ENCODE measurements at regions not wholly inside any gene's neighbourhood (a gene's known extent, or its start where the extent isn't known, plus 50 kb on each side); places are given as distances from the start of the nearest gene placed in this dataset.

DNA sequence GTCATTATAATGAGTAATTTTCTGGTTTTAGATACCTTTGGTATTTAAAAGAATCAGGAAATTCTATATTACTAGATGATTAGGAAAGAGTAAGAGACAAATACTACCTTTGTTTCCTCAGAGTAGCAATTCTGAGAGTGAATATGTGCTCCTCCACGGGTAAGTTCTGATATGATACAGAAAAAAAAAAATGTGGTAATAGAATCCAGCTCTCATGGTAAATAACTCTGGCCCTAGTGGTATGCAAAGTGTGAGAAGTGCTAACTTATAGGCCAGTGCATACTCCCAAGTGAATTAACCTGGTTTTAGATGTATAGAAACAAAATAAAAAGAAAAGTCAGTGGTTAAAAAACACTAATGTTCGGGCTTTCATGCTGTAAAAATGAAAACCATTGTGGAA, 512.6 kb upstream of the SEMA3D start:
- H4K20me1 ChIP-seq (ENCODE audit: insufficient read depth, low read length), result no peaks in the 10 kb centered on the region
- H3K79me2 ChIP-seq (ENCODE audit: insufficient read depth, low read length), result no peaks in the 10 kb centered on the region
- TF ChIP-seq, protein P1, sequence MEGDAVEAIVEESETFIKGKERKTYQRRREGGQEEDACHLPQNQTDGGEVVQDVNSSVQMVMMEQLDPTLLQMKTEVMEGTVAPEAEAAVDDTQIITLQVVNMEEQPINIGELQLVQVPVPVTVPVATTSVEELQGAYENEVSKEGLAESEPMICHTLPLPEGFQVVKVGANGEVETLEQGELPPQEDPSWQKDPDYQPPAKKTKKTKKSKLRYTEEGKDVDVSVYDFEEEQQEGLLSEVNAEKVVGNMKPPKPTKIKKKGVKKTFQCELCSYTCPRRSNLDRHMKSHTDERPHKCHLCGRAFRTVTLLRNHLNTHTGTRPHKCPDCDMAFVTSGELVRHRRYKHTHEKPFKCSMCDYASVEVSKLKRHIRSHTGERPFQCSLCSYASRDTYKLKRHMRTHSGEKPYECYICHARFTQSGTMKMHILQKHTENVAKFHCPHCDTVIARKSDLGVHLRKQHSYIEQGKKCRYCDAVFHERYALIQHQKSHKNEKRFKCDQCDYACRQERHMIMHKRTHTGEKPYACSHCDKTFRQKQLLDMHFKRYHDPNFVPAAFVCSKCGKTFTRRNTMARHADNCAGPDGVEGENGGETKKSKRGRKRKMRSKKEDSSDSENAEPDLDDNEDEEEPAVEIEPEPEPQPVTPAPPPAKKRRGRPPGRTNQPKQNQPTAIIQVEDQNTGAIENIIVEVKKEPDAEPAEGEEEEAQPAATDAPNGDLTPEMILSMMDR (IDR thresholded peaks at IDR 0.05), result no peak
- H3K4me3 Mint-ChIP-seq, result no peak overlapping the region
- H3K4me1 ChIP-seq (ENCODE audit: control insufficient read depth in 1 of 2, insufficient read depth in 2 of 2, low read length in 2 of 2), result no peaks in the 10 kb centered on the region
- H3K9ac ChIP-seq (ENCODE audit: insufficient read depth, low read length, poor library complexity, severe bottlenecking), result no peak overlapping the region
- H3K27me3 ChIP-seq (ENCODE audit: control insufficient read depth in 2 of 2, insufficient read depth in 2 of 2, low read length in 2 of 2), result no peaks in the 10 kb centered on the region
- no peaks in the 10 kb centered on the region for H3K4me1 Mint-ChIP-seq
- H3K27me3 Mint-ChIP-seq (ENCODE audit: low read depth in 3 of 3), result peaks cover 0 to 1% (median 0%) of the 10 kb centered on the region in 3 donors
- H3K27ac Mint-ChIP-seq, result no peak overlapping the region
- H3K36me3 ChIP-seq (replicated peaks in 1 of 2; ENCODE audit: control insufficient read depth in 1 of 2, insufficient read depth in 2 of 2, low read length in 2 of 2), result no peaks in the 10 kb centered on the region
- intact Hi-C loops (cut with micrococcal nuclease), result no loop called here
- DNase-seq, result no peak
- no peak overlapping the region for H3K27ac ChIP-seq (ENCODE audit: low read depth in 1 of 2, low read length in 2 of 2)
- H3K9me3 ChIP-seq (replicated peaks in 1 of 2; ENCODE audit: control insufficient read depth in 1 of 2, insufficient read depth in 1 of 2, low read length in 2 of 2), result no peaks in the 10 kb centered on the region
- WGBS (ENCODE audit: insufficient coverage), result no CpG with 5 or more reads among the region's 2 CpGs
- no peak overlapping the region for H3K4me3 ChIP-seq (replicated peaks in 1 of 3; ENCODE audit: low read depth in 2 of 3, low read length in 3 of 3)
- H3K4me2 ChIP-seq (replicated peaks; ENCODE audit: extremely low read depth, low read length, poor library complexity, severe bottlenecking), result no peak overlapping the region
- no peaks in the 10 kb centered on the region for H3K9me3 Mint-ChIP-seq
- no peak overlapping the region for H2AFZ ChIP-seq (ENCODE audit: insufficient read depth, low read depth, low read length, poor library complexity, severe bottlenecking)
- H3K36me3 Mint-ChIP-seq, result no peaks in the 10 kb centered on the region

DNA sequence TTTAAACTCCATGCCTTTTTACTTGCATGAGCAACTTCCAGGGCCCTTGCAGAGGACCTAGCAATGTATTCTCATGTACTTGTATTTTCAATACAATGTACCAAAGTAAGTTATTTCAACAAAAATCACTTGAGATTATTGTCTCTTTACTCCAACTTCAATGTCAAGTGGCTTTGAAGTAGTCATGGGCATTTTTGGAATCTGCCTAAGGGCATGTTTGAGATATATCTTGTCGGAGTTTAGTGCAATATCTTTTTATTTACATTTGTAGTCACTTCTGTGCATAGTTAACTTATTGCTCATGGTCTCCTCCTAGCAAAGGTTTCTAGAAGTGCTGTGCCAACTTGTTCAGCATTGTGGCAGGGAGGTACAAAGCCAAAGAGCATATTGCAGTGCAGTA, 508.7 kb upstream of the SEMA3D start:
- no CpG with 5 or more reads among the region's 1 CpG for WGBS (ENCODE audit: insufficient coverage)
- TF ChIP-seq, protein P1 (IDR thresholded peaks at IDR 0.05), result no peak
- H3K9ac ChIP-seq (ENCODE audit: insufficient read depth, low read length, poor library complexity, severe bottlenecking), result no peak overlapping the region
- Mint-ChIP-seq H3K4me1 (no peaks in the 10 kb centered on the region), H3K9me3 (no peaks in the 10 kb centered on the region), H3K36me3 (no peaks in the 10 kb centered on the region), H3K4me3 (no peak overlapping the region), H3K27ac (no peak overlapping the region), H3K27me3 (ENCODE audit: low read depth in 3 of 3) (peaks cover 0 to 1% (median 0%) of the 10 kb centered on the region in 3 donors)
- intact Hi-C loops (cut with micrococcal nuclease), result no loop called here
- H3K4me1 ChIP-seq (ENCODE audit: control insufficient read depth in 1 of 2, insufficient read depth in 2 of 2, low read length in 2 of 2), result no peaks in the 10 kb centered on the region
- no peak overlapping the region for H3K27ac ChIP-seq (ENCODE audit: low read depth in 1 of 2, low read length in 2 of 2)
- no peaks in the 10 kb centered on the region for H3K79me2 ChIP-seq (ENCODE audit: insufficient read depth, low read length)
- H4K20me1 ChIP-seq (ENCODE audit: insufficient read depth, low read length), result no peaks in the 10 kb centered on the region
- H3K4me3 ChIP-seq (replicated peaks in 1 of 3; ENCODE audit: low read depth in 2 of 3, low read length in 3 of 3), result no peak overlapping the region
- H3K4me2 ChIP-seq (replicated peaks; ENCODE audit: extremely low read depth, low read length, poor library complexity, severe bottlenecking), result no peak overlapping the region
- no peaks in the 10 kb centered on the region for H3K27me3 ChIP-seq (ENCODE audit: control insufficient read depth in 2 of 2, insufficient read depth in 2 of 2, low read length in 2 of 2)
- no peaks in the 10 kb centered on the region for H3K9me3 ChIP-seq (replicated peaks in 1 of 2; ENCODE audit: control insufficient read depth in 1 of 2, insufficient read depth in 1 of 2, low read length in 2 of 2)
- no peaks in the 10 kb centered on the region for H3K36me3 ChIP-seq (replicated peaks in 1 of 2; ENCODE audit: control insufficient read depth in 1 of 2, insufficient read depth in 2 of 2, low read length in 2 of 2)
- H2AFZ ChIP-seq (ENCODE audit: insufficient read depth, low read depth, low read length, poor library complexity, severe bottlenecking), result no peak overlapping the region
- no peak for DNase-seq
